Ovary (tissue), 7 donors: ENCODE measurements at regions not wholly inside any gene's neighbourhood (a gene's known extent, or its start where the extent isn't known, plus 50 kb on each side); places are given as distances from the start of the nearest gene placed in this dataset.

Experiments
- DNase-seq, 5 donors: peaks; one replicate each; pipeline ENCODE4 v3.0.0-alpha.2; 2019 to 2020
- H3K27ac ChIP-seq, 2 donors: fragments of 200-600 bp; one replicate each; pipeline versions ENCODE4 v1.5.1 to v1.8.0; 2019 to 2022
- H3K27me3 ChIP-seq: fragments of 200-600 bp; one replicate; pipeline ENCODE4 v1.8.0; 2022
- H3K36me3 ChIP-seq: fragments of 200-600 bp; sonication (generic); one replicate; pipeline ENCODE4 v1.5.1; 2019
- H3K4me1 ChIP-seq: one replicate; pipeline ENCODE4 v1.8.1; 2013; ENCODE audit warnings: mild to moderate bottlenecking, moderate library complexity; ENCODE audit not compliant: insufficient read depth
- H3K4me3 ChIP-seq: fragments of 200-600 bp; sonication (generic); one replicate; pipeline ENCODE4 v1.5.1; 2017
- H3K9me3 ChIP-seq, 2 donors: fragments of 200-600 bp in 1 of 2; sonication (generic) in 1 of 2; one replicate each; pipeline versions ENCODE4 v1.5.1 to v1.8.1; 2013 to 2019; ENCODE audit warnings: mild to moderate bottlenecking in 1 of 2, moderate library complexity in 1 of 2
- EP300 ChIP-seq: sonication (generic); formaldehyde crosslinking; IDR thresholded peaks from one replicate; pipeline ENCODE4 v1.6.1; 2017; ENCODE audit warnings: antibody characterized with exemption
- POLR2A ChIP-seq: fragments of 450-650 bp; IDR thresholded peaks from one replicate; pipeline ENCODE4 v1.6.1; 2017; ENCODE audit warnings: antibody characterized with exemption, mild to moderate bottlenecking, moderate library complexity
- WGBS, 3 donors: extraction: QIAGEN DNeasy Blood & Tissue Kit in 1 of 3; methylation state at CpG; one replicate each; pipeline versions ENCODE4 v1.1.5 to v1.1.7; 2013 to 2017; 5-methylcytosine and 5-hydroxymethylcytosine counted together
- intact Hi-C, 4 donors: fragments of 100-400 bp; cut with DNase I; formaldehyde crosslinking; loops; one replicate each; pipeline versions ENCODE4 v1.11.0 to v1.15.1; 2022 to 2023
- TF ChIP-seq, protein P1 (sequence below), 3 donors: fragments of 450-650 bp in 2 of 3; fragments of 200-600 bp in 1 of 3; IDR thresholded peaks; one replicate each; pipeline versions ENCODE4 v1.5.1 to v1.8.0; 2016 to 2022; ENCODE audit warnings: antibody characterized with exemption in 3 of 3, mild to moderate bottlenecking in 1 of 3
- donor health status: DM: no; HTN: no; CAD: no; lungs with moderate emphysema.
- donor health status: DM: no; HTN: no; CAD: no.
- donor health status: Bipolar disorder and iron deficiency.
- donor health status: DM: no; HTN: no; CAD: no.
- donor health status: DM: yes; HTN: yes; CAD: no.

DNA sequence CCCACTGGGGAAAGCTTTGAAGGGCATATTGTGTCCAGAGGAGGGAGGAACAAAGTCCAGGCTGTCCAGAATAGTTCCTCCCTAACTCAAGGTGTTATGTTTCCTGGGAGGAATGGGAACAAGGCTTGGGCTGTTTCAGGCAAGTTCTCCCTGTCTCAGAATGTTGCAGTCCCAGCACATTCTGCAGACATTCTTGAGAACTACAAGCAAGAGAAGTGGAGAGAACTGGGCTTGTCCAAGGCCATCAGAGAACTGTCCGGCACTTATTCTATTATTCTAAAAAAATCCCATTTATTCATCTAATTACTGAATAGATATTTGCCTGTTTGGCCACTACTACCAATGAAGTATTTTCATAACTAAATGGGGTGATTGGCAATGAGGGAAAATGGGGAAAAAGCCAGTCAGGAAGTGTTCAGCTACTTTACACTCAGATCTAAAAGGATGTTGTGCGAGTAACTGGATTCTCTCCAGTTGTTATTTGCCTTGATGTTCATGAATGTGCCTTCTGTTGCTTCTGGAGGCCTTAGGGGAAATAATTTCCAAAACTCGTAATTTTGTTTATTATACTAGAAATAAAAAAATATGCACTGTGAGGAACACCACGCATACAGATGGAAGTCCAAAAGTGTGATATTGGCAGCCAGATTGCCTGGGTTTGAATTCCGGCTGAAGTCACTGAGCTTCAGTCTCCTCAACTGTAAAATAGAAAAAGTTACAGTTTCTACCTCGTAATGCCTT lies 300.1 kb upstream of the RND3 start:
- no peak for DNase-seq
- intact Hi-C loops, result no loop called here
- Histone ChIP-seq H3K27ac (no peak overlapping the region), H3K9me3 (no peaks in the 10 kb centered on the region), H3K27me3 (no peaks in the 10 kb centered on the region), H3K4me3 (no peak overlapping the region), H3K4me1 (peaks cover 2% of the 10 kb centered on the region), H3K36me3 (no peaks in the 10 kb centered on the region)
- 41 to 66% (median 50%) methylated on average over 6 of the region's 6 CpGs for WGBS, 3 donors
- no peak for TF ChIP-seq EP300

DNA sequence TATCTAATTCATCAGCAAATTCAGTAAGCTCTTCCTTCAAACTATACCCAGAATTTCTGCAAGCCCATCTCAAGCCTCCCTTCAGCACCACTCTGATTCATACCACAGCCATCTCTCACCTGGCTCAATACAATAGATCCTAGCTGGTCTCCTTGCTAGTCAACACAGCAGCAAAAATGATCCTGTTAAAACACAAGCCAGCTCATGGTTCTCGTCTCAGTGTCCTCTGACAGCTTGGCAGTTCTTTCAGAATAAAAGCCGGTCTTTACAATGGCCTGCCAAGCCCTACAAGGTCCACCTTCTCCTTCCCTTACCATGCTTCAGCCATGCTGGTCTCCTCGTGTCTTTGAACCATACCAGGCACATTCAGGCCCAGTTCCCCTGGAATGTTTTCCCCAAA lies 296.9 kb upstream of the RND3 start:
- Histone ChIP-seq H3K9me3 (no peaks in the 10 kb centered on the region), H3K36me3 (no peaks in the 10 kb centered on the region), H3K27ac (no peak overlapping the region), H3K4me3 (no peak overlapping the region), H3K4me1 (peaks cover 2% of the 10 kb centered on the region), H3K27me3 (no peaks in the 10 kb centered on the region)
- no peak for TF ChIP-seq POLR2A
- TF ChIP-seq, protein P1, sequence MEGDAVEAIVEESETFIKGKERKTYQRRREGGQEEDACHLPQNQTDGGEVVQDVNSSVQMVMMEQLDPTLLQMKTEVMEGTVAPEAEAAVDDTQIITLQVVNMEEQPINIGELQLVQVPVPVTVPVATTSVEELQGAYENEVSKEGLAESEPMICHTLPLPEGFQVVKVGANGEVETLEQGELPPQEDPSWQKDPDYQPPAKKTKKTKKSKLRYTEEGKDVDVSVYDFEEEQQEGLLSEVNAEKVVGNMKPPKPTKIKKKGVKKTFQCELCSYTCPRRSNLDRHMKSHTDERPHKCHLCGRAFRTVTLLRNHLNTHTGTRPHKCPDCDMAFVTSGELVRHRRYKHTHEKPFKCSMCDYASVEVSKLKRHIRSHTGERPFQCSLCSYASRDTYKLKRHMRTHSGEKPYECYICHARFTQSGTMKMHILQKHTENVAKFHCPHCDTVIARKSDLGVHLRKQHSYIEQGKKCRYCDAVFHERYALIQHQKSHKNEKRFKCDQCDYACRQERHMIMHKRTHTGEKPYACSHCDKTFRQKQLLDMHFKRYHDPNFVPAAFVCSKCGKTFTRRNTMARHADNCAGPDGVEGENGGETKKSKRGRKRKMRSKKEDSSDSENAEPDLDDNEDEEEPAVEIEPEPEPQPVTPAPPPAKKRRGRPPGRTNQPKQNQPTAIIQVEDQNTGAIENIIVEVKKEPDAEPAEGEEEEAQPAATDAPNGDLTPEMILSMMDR (IDR thresholded peaks at IDR 0.05), result no peak
- TF ChIP-seq EP300, result no peak
- DNase-seq, result no peak
- intact Hi-C loops, result no loop called here
- WGBS, 3 donors, result 77 to 91% (median 82%) methylated on average over 3 of the region's 3 CpGs

DNA sequence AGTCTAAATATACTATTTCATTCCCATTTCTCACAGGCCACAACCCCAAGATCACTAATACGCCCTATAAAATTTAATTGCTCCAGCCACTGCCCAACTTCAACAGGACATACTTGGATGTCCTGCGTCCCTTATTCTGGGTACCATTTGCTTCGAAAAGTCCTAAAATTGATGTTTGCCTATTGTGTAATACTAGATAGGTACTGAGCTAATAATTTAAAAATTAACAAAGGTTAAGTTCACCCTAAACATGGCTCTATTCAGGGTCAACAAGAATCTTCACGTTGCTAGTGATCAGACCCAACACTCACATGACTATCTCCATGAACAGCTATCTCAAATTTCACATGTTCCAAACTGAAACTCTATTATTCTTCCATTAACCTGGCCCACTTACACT lies 296.4 kb upstream of the RND3 start:
- peaks cover 2% of the 10 kb centered on the region for H3K4me1 ChIP-seq
- 90 to 92% (median 91%) methylated on average over 4 of the region's 4 CpGs for WGBS, 3 donors
- no peaks in the 10 kb centered on the region for H3K36me3 ChIP-seq
- H3K27ac ChIP-seq, result no peak overlapping the region
- no peaks in the 10 kb centered on the region for H3K9me3 ChIP-seq
- TF ChIP-seq, protein P1 (IDR thresholded peaks at IDR 0.05), result no peak
- TF ChIP-seq POLR2A, result no peak
- no peak for TF ChIP-seq EP300
- H3K4me3 ChIP-seq, result no peak overlapping the region
- intact Hi-C loops, result no loop called here
- H3K27me3 ChIP-seq, result no peaks in the 10 kb centered on the region
- DNase-seq, result no peak

DNA sequence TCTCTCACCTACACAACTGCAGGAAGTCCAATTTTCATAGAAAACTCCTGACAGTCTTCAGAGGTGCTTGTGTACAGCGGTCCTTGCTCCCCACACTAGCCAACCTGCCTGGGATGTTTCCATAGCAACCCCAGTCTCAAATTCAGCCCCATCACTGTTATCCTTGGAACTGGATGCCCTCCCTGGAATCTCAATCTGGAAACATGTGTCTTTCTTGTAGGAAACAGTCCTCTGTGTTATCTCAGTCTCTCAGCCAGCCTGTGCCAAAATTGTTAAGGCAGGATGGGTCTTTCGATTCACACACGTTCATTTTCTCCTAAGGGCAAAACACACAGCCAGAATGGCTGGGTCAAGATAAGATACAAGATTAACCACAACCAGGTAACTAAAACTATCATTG lies 295.5 kb upstream of the RND3 start:
- intact Hi-C loops, result no loop called here

DNA sequence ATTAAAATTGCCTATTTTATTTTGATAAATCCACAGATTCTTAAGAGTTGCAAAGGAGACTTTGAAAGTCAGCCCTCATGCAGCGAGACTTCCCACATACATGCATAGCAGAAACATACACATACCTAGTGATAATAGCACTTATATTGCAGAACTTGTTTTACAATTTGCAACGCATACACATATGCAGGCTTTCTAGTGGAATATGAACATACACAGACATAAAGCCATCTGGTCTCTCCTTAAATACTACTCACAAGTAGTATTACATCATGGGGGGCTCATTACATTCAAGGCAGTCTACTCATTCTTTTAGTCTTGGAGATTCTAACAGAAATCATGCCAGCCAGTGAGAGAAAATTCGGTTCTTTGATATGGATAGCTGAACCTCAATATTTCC lies 295.1 kb upstream of the RND3 start:
- H3K27me3 ChIP-seq, result no peaks in the 10 kb centered on the region
- no peak overlapping the region for H3K27ac ChIP-seq
- no peaks in the 10 kb centered on the region for H3K9me3 ChIP-seq
- no peak for DNase-seq
- 87 to 97% (median 88%) methylated on average over 3 of the region's 3 CpGs for WGBS, 3 donors
- intact Hi-C loops, result no loop called here
- peaks cover 2% of the 10 kb centered on the region for H3K4me1 ChIP-seq
- no peaks in the 10 kb centered on the region for H3K36me3 ChIP-seq
- no peak for TF ChIP-seq POLR2A
- TF ChIP-seq, protein P1 (IDR thresholded peaks at IDR 0.05), result no peak
- H3K4me3 ChIP-seq, result no peak overlapping the region

More for the DNA sequence above, 295.5 kb upstream of the RND3 start:
- H3K27ac ChIP-seq, result no peak overlapping the region
- no peaks in the 10 kb centered on the region for H3K27me3 ChIP-seq
- DNase-seq, result no peak
- H3K4me1 ChIP-seq, result peaks cover 2% of the 10 kb centered on the region
- no peaks in the 10 kb centered on the region for H3K36me3 ChIP-seq
- no peak for TF ChIP-seq POLR2A
- TF ChIP-seq EP300, result no peak
- TF ChIP-seq, protein P1 (IDR thresholded peaks at IDR 0.05), result no peak
- 46 to 68% (median 59%) methylated on average over 3 of the region's 3 CpGs for WGBS, 3 donors
- H3K9me3 ChIP-seq, result no peaks in the 10 kb centered on the region
- no peak overlapping the region for H3K4me3 ChIP-seq
